Sigmoid colon (tissue), 4 donors: ENCODE measurements at regions not wholly inside any gene's neighbourhood (a gene's known extent, or its start where the extent isn't known, plus 50 kb on each side); places are given as distances from the start of the nearest gene placed in this dataset.

Experiments used
- EP300 ChIP-seq, 4 donors: sonication (generic); formaldehyde crosslinking; IDR thresholded peaks; one replicate each; pipeline ENCODE4 v1.6.1; 2017; ENCODE audit warnings: antibody characterized with exemption in 4 of 4
- POLR2A ChIP-seq, 2 donors: fragments of 450-650 bp; IDR thresholded peaks; one replicate each; pipeline ENCODE4 v1.6.1; 2016; ENCODE audit warnings: antibody characterized with exemption in 2 of 2, mild to moderate bottlenecking in 2 of 2, moderate library complexity in 2 of 2
- POLR2AphosphoS5 ChIP-seq, 4 donors: sonication (generic); formaldehyde crosslinking; IDR thresholded peaks; one replicate each; pipeline ENCODE4 v1.6.1; 2017; ENCODE audit warnings: antibody characterized with exemption in 4 of 4
- TF ChIP-seq, protein P1 (sequence below), 4 experiments: fragments of 450-650 bp in 3 of 4; fragments of 200-600 bp in 1 of 4; IDR thresholded peaks; one replicate each; pipeline ENCODE4 v1.5.1; 2016 to 2019; ENCODE audit warnings: antibody characterized with exemption in 4 of 4, mild to moderate bottlenecking in 3 of 4, moderate library complexity in 2 of 4

DNA sequence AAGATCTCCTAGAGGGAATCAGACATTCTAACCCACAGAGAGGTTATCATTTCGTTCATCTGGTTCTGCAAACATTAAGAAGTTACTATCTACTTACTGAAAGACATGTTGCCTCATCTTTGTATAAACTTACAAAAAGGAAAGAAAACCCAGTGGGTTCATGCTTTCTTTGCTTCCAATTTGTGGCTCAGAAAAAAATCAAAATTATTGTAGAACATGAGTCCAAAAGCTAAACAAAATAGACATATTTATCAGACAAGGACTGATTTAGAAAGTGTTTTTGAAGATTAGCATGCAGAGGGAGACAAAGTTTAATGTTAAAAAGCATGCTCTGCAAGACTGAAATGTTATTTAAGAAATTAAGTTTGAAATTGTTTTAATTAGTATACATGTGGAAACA is 123.1 kb downstream of the MBL2 start:
- TF ChIP-seq POLR2A (IDR thresholded peaks at IDR 0.05) (no peak), EP300 (IDR thresholded peaks at IDR 0.05) (no peak), POLR2AphosphoS5 (IDR thresholded peaks at IDR 0.05) (no peak)
- TF ChIP-seq, protein P1, sequence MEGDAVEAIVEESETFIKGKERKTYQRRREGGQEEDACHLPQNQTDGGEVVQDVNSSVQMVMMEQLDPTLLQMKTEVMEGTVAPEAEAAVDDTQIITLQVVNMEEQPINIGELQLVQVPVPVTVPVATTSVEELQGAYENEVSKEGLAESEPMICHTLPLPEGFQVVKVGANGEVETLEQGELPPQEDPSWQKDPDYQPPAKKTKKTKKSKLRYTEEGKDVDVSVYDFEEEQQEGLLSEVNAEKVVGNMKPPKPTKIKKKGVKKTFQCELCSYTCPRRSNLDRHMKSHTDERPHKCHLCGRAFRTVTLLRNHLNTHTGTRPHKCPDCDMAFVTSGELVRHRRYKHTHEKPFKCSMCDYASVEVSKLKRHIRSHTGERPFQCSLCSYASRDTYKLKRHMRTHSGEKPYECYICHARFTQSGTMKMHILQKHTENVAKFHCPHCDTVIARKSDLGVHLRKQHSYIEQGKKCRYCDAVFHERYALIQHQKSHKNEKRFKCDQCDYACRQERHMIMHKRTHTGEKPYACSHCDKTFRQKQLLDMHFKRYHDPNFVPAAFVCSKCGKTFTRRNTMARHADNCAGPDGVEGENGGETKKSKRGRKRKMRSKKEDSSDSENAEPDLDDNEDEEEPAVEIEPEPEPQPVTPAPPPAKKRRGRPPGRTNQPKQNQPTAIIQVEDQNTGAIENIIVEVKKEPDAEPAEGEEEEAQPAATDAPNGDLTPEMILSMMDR (IDR thresholded peaks at IDR 0.05), result no peak
